Ascending aorta (tissue), 2 donors: ENCODE measurements at regions not wholly inside any gene's neighbourhood (a gene's known extent, or its start where the extent isn't known, plus 50 kb on each side); places are given as distances from the start of the nearest gene placed in this dataset.

Source experiments
- DNase-seq, 2 donors: peaks; one replicate each; pipeline ENCODE4 v3.0.0-alpha.2; 2019; ENCODE audit warnings: low spot score in 2 of 2
- H3K27ac ChIP-seq, 2 donors: fragments of 200-600 bp; sonication (generic); one replicate each; pipeline ENCODE4 v1.5.1; 2016 to 2017; ENCODE audit warnings: mild to moderate bottlenecking in 1 of 2
- H3K27me3 ChIP-seq: fragments of 200-600 bp; sonication (generic); one replicate; pipeline ENCODE4 v1.5.1; 2017
- H3K36me3 ChIP-seq, 2 donors: fragments of 200-600 bp; sonication (generic); one replicate each; pipeline ENCODE4 v1.5.1; 2016
- H3K4me1 ChIP-seq, 2 donors: fragments of 200-600 bp; sonication (generic); one replicate each; pipeline ENCODE4 v1.5.1; 2016 to 2017; ENCODE audit warnings: mild to moderate bottlenecking in 1 of 2
- H3K4me3 ChIP-seq, 2 donors: fragments of 200-600 bp; sonication (generic); one replicate each; pipeline ENCODE4 v1.5.1; 2016 to 2017; ENCODE audit warnings: mild to moderate bottlenecking in 1 of 2
- H3K9me3 ChIP-seq, 2 donors: fragments of 200-600 bp; sonication (generic); one replicate each; pipeline ENCODE4 v1.5.1; 2016
- intact Hi-C: fragments of 100-400 bp; cut with DNase I; formaldehyde crosslinking; loops from one replicate; pipeline ENCODE4 v1.15.1; 2023
- TF ChIP-seq, protein P1 (sequence below), 3 experiments: fragments of 200-600 bp in 2 of 3; fragments of 450-650 bp in 1 of 3; sonication (generic) in 2 of 3; IDR thresholded peaks; one replicate each; pipeline ENCODE4 v1.5.1; 2016 to 2019; ENCODE audit warnings: antibody characterized with exemption in 3 of 3, mild to moderate bottlenecking in 1 of 3, moderate library complexity in 1 of 3

DNA sequence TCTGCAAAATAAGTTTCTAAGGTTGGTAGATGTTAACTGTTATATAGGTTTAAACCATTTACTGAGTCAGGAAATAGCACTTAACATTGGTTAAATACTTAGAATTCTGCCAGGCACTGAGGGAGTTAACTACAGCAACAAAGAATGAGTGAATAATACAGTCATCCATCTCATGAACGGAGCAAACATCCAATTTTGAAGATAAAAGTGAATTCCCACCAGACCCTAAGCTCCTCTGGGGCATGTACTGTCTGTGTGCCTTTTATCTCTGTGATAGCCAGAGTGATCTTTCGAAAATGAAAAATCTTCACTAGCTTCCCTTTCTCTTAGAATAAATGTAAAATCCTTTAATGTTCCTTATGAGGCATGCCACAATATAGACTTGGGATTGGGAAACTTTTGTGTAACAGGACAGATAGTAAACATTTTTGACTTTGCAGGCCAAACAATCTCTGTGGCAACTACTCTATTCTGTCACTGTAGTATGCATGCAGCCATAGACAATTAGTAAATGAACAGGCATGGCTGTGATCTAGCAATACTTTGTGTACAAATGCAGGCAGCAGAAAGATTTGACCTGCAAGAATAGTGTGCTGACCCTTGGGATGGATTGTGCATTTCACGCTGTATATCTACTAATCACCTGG is 294.5 kb upstream of the LMCD1 start:
- Histone ChIP-seq H3K9me3 (no peaks in the 10 kb centered on the region), H3K27me3 (no peaks in the 10 kb centered on the region), H3K27ac (no peak overlapping the region), H3K4me1 (no peaks in the 10 kb centered on the region), H3K4me3 (no peak overlapping the region), H3K36me3 (no peaks in the 10 kb centered on the region)
- TF ChIP-seq, protein P1, sequence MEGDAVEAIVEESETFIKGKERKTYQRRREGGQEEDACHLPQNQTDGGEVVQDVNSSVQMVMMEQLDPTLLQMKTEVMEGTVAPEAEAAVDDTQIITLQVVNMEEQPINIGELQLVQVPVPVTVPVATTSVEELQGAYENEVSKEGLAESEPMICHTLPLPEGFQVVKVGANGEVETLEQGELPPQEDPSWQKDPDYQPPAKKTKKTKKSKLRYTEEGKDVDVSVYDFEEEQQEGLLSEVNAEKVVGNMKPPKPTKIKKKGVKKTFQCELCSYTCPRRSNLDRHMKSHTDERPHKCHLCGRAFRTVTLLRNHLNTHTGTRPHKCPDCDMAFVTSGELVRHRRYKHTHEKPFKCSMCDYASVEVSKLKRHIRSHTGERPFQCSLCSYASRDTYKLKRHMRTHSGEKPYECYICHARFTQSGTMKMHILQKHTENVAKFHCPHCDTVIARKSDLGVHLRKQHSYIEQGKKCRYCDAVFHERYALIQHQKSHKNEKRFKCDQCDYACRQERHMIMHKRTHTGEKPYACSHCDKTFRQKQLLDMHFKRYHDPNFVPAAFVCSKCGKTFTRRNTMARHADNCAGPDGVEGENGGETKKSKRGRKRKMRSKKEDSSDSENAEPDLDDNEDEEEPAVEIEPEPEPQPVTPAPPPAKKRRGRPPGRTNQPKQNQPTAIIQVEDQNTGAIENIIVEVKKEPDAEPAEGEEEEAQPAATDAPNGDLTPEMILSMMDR (IDR thresholded peaks at IDR 0.05) = no peak
- intact Hi-C loops = no loop called here
- DNase-seq = no peak

DNA sequence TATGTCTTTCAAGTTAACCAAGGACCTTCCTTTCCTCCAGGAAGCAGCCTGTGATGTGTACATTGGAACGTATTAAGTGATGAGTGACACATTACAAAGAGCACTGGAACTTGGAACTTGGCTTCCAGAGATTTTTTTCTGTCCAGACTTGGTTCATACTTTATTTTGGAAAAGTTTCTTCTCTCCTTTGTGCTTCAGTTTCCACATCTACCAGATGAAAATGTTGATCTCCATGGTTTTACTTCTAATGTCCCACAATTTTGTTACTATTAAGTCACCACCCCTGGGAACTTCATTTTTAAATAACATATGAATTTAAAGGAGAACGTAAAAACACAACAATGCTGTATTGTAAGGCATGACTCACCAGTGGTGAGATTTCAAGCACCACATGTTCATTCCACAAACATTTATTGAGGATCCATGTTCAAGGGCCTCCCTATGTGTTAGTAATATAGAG is 290.7 kb upstream of the LMCD1 start:
- H3K4me3 ChIP-seq = no peak overlapping the region
- no peak overlapping the region for H3K27ac ChIP-seq
- TF ChIP-seq, protein P1 (IDR thresholded peaks at IDR 0.05) = no peak
- H3K9me3 ChIP-seq = no peaks in the 10 kb centered on the region
- H3K27me3 ChIP-seq = no peaks in the 10 kb centered on the region
- intact Hi-C loops = no loop called here
- no peaks in the 10 kb centered on the region for H3K4me1 ChIP-seq
- DNase-seq = no peak
- H3K36me3 ChIP-seq = no peaks in the 10 kb centered on the region

DNA sequence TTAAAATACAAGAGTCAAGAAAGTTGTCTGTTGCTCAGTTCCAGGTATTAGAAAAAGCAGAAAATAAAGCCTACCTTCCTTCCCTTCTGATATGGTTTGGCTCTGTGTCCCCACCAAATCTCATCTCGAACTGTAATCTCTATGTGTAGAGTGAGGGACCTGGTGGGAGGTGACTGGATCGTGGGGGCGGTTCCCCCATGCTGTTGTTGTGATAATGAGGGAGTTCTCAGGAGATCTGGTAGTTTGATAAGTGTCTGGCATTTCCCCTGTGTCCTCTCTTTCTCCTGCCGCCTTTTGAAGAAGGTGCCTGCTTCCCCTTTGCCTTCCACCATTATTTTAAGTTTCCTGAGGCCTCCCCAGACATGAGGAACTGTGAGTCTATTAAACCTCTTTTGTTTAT is 288.8 kb upstream of the LMCD1 start:
- intact Hi-C loops = no loop called here
- DNase-seq = no peak

DNA sequence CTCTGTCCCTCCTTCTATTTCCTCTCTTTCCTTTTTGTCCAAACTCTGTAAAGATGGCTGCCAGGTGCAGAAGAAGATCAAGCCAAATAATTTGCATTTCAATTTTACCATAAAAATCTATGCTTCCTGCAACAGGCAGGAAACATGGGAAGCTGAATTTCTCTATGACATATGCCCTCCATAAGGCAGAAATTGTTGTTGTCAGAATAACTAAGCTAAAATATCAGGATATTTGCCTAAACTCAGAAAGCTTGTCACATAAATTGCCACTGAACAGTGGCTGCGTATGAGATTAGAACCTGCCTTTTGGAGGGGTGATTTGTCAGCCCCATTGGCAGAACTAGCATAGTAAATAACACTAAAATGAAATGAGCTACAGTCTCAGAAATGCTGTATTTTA is 288.3 kb upstream of the LMCD1 start:
- no peak for DNase-seq
- intact Hi-C loops = no loop called here
- no peak overlapping the region for H3K4me3 ChIP-seq
- H3K27me3 ChIP-seq = no peaks in the 10 kb centered on the region
- TF ChIP-seq, protein P1 (IDR thresholded peaks at IDR 0.05) = no peak
- H3K4me1 ChIP-seq = no peaks in the 10 kb centered on the region
- no peaks in the 10 kb centered on the region for H3K9me3 ChIP-seq
- no peak overlapping the region for H3K27ac ChIP-seq
- H3K36me3 ChIP-seq = no peaks in the 10 kb centered on the region

More for the DNA sequence above, 288.8 kb upstream of the LMCD1 start:
- Histone ChIP-seq H3K27ac (no peak overlapping the region), H3K4me3 (no peak overlapping the region), H3K36me3 (no peaks in the 10 kb centered on the region), H3K27me3 (no peaks in the 10 kb centered on the region), H3K9me3 (no peaks in the 10 kb centered on the region), H3K4me1 (no peaks in the 10 kb centered on the region)
- TF ChIP-seq, protein P1 (IDR thresholded peaks at IDR 0.05) = no peak

DNA sequence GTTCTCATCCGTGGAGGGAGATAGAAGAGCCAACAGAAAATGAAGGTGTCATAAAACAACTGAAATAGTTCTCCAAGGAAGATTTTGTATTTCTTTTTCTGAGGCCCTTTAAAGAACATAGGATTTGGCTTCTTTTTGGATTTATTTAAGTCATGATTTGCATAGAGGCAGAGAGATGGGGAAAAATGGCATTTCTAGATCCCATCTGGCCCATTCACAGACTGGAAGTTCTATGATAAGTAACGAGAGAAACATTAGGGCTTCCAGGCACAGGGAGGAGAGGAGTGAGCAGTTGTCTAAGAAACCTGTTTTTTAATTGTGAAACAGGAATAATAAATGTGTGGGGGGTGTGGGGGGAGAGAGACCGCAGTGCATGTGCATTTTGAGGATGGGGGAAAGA is 285.8 kb upstream of the LMCD1 start:
- TF ChIP-seq, protein P1 (IDR thresholded peaks at IDR 0.05) = no peak
- no peak overlapping the region for H3K4me3 ChIP-seq
- DNase-seq = no peak
- no peaks in the 10 kb centered on the region for H3K27me3 ChIP-seq
- H3K4me1 ChIP-seq = no peaks in the 10 kb centered on the region
- H3K9me3 ChIP-seq = no peaks in the 10 kb centered on the region
- no peaks in the 10 kb centered on the region for H3K36me3 ChIP-seq
- intact Hi-C loops = no loop called here
- no peak overlapping the region for H3K27ac ChIP-seq
